H9 (cell line): ENCODE measurements at regions not wholly inside any gene's neighbourhood (a gene's known extent, or its start where the extent isn't known, plus 50 kb on each side); places are given as distances from the start of the nearest gene placed in this dataset.

Experiments used
- DNase-seq: peaks from one replicate; pipeline ENCODE4 v3.0.0-alpha.2; 2017
- H2AFZ ChIP-seq: one replicate; pipeline ENCODE4 v1.6.1; 2013; ENCODE audit warnings: mild to moderate bottlenecking, low read length, control low read depth, moderate library complexity
- H2AK5ac ChIP-seq: 2 replicates; pipeline ENCODE4 v1.6.1; 2013; ENCODE audit warnings: low read length, control low read depth, mixed read lengths; ENCODE audit not compliant: insufficient read length
- H2BK120ac ChIP-seq: one replicate; pipeline ENCODE4 v1.6.1; 2013; ENCODE audit warnings: low read depth, mild to moderate bottlenecking, low read length, control low read depth, inconsistent platforms; ENCODE audit not compliant: poor library complexity, severe bottlenecking
- H2BK12ac ChIP-seq: 2 replicates; pipeline ENCODE4 v1.6.1; 2013; ENCODE audit warnings: low read length, control low read depth, mixed read lengths, low read depth; ENCODE audit not compliant: insufficient read length
- H2BK15ac ChIP-seq: 2 replicates; pipeline ENCODE4 v1.6.1; 2013; ENCODE audit warnings: low read depth, low read length, control low read depth
- H2BK20ac ChIP-seq: one replicate; pipeline ENCODE4 v1.6.1; 2013; ENCODE audit warnings: low read depth, mild to moderate bottlenecking, low read length, control low read depth, inconsistent platforms; ENCODE audit not compliant: poor library complexity, severe bottlenecking
- H2BK5ac ChIP-seq: 2 replicates; pipeline ENCODE4 v1.6.1; 2013; ENCODE audit warnings: low read length, control low read depth, mixed read lengths; ENCODE audit not compliant: insufficient read length
- H3K14ac ChIP-seq: 2 replicates; pipeline ENCODE4 v1.6.1; 2013; ENCODE audit warnings: low read length, control low read depth; ENCODE audit not compliant: insufficient read depth
- H3K18ac ChIP-seq: 2 replicates; pipeline ENCODE4 v1.6.1; 2013; ENCODE audit warnings: low read depth, mild to moderate bottlenecking, mixed read lengths, low read length, control low read depth; ENCODE audit not compliant: insufficient read length
- H3K23ac ChIP-seq: 2 replicates; pipeline ENCODE4 v1.6.1; 2013; ENCODE audit warnings: low read length, control low read depth, mixed read lengths, low read depth; ENCODE audit not compliant: insufficient read length
- H3K23me2 ChIP-seq: 2 replicates; pipeline ENCODE4 v1.6.1; 2013; ENCODE audit warnings: low read depth, mild to moderate bottlenecking, mixed read lengths, low read length, control low read depth; ENCODE audit not compliant: insufficient read length, poor library complexity, severe bottlenecking
- H3K27ac ChIP-seq: 2 replicates; pipeline ENCODE4 v1.5.1; 2013; ENCODE audit warnings: low read length, control low read depth, mixed read lengths, low read depth; ENCODE audit not compliant: insufficient read length
- H3K27me3 ChIP-seq: 2 replicates; pipeline ENCODE4 v1.6.1; 2013; ENCODE audit warnings: low read length, control low read depth, inconsistent platforms; ENCODE audit not compliant: insufficient read depth
- H3K4ac ChIP-seq: 2 replicates; pipeline ENCODE4 v1.6.1; 2013; ENCODE audit warnings: low read depth, mild to moderate bottlenecking, control low read depth, inconsistent platforms, low read length, moderate library complexity
- H3K4me1 ChIP-seq: 2 replicates; pipeline ENCODE4 v1.6.1; 2013; ENCODE audit warnings: low read length, control low read depth, inconsistent platforms; ENCODE audit not compliant: insufficient read depth
- H3K4me2 ChIP-seq: 2 replicates; pipeline ENCODE4 v1.6.1; 2013; ENCODE audit warnings: low read length, control low read depth, mixed read lengths; ENCODE audit not compliant: insufficient read length, insufficient read depth
- H3K56ac ChIP-seq: 2 replicates; pipeline ENCODE4 v1.6.1; 2013; ENCODE audit warnings: low read depth, mild to moderate bottlenecking, mixed read lengths, low read length, control low read depth; ENCODE audit not compliant: insufficient read length
- H3K79me1 ChIP-seq: 2 replicates; pipeline ENCODE4 v1.6.1; 2013; ENCODE audit warnings: low read depth, mild to moderate bottlenecking, moderate library complexity, low read length, control low read depth, inconsistent platforms; ENCODE audit not compliant: insufficient read depth, poor library complexity, severe bottlenecking
- H3K79me2 ChIP-seq: 2 replicates; pipeline ENCODE4 v1.6.1; 2013; ENCODE audit warnings: low read length, control low read depth, inconsistent platforms; ENCODE audit not compliant: insufficient read depth
- H3K9ac ChIP-seq: 2 replicates; pipeline ENCODE4 v1.6.1; 2013; ENCODE audit warnings: low read length, control low read depth, mixed read lengths; ENCODE audit not compliant: insufficient read length; ENCODE audit errors: extremely low read depth
- H3K9me3 ChIP-seq: one replicate; pipeline ENCODE4 v1.6.1; 2013; ENCODE audit warnings: low read depth, low read length, inconsistent platforms; ENCODE audit not compliant: control insufficient read depth
- H3T11ph ChIP-seq: one replicate; pipeline ENCODE4 v1.6.1; 2013; ENCODE audit warnings: mild to moderate bottlenecking, low read length, control low read depth, inconsistent platforms
- H4K20me1 ChIP-seq: one replicate; pipeline ENCODE4 v1.6.1; 2013; ENCODE audit not compliant: control insufficient read depth, insufficient read length, insufficient read depth
- H4K5ac ChIP-seq: 2 replicates; pipeline ENCODE4 v1.6.1; 2013; ENCODE audit warnings: low read depth, mild to moderate bottlenecking, mixed read lengths, low read length, control low read depth; ENCODE audit not compliant: insufficient read length
- H4K8ac ChIP-seq: replicated peaks from 2 replicates; pipeline ENCODE4 v1.6.1; 2013; ENCODE audit warnings: low read length, control low read depth, mixed read lengths, low read depth; ENCODE audit not compliant: insufficient read length
- H4K91ac ChIP-seq: 2 replicates; pipeline ENCODE4 v1.6.1; 2013; ENCODE audit warnings: low read depth, mild to moderate bottlenecking, moderate library complexity, mixed read lengths, low read length, control low read depth; ENCODE audit not compliant: insufficient read length
- H3K27ac Mint-ChIP-seq, 3 experiments: 2 replicates in 2 of 3; 3 replicates in 1 of 3; pipeline ENCODE4 v1.8.0; 2020 to 2021; ENCODE audit warnings: mixed read lengths in 3 of 3, mild to moderate bottlenecking in 1 of 3, moderate library complexity in 1 of 3
- H3K27me3 Mint-ChIP-seq: 2 replicates; pipeline ENCODE4 v1.8.0; 2021; ENCODE audit warnings: low read depth, mild to moderate bottlenecking, moderate library complexity, mixed read lengths
- H3K36me3 Mint-ChIP-seq, 3 experiments: 2 replicates in 2 of 3; 3 replicates in 1 of 3; pipeline ENCODE4 v1.8.0; 2020 to 2021; ENCODE audit warnings: low read depth in 3 of 3, mixed read lengths in 3 of 3; ENCODE audit not compliant: insufficient read depth in 1 of 3
- H3K4me1 Mint-ChIP-seq, 2 experiments: 2 replicates each; pipeline ENCODE4 v1.8.0; 2020; ENCODE audit warnings: mixed read lengths in 2 of 2
- H3K4me3 Mint-ChIP-seq, 2 experiments: 2 replicates in 1 of 2; 3 replicates in 1 of 2; pipeline ENCODE4 v1.8.0; 2020 to 2021; ENCODE audit warnings: mild to moderate bottlenecking in 2 of 2, mixed read lengths in 2 of 2, moderate library complexity in 1 of 2
- H3K9me3 Mint-ChIP-seq, 2 experiments: 2 replicates in 1 of 2; 3 replicates in 1 of 2; pipeline ENCODE4 v1.8.0; 2020; ENCODE audit warnings: mild to moderate bottlenecking in 2 of 2, mixed read lengths in 2 of 2, moderate library complexity in 1 of 2
- CTCF ChIP-seq: fragments of 200-600 bp; sonication (generic); conservative IDR thresholded peaks from 3 replicates; pipeline ENCODE4 v1.8.0; 2021; ENCODE audit warnings: antibody characterized with exemption, mild to moderate bottlenecking
- WGBS: extraction: QIAGEN DNeasy Blood & Tissue Kit; methylation state at CpG from one replicate; pipeline ENCODE4 v1.1.7; 2013; ENCODE audit warnings: missing lambda C conversion rate, low lambda C conversion rate, mixed read lengths; ENCODE audit not compliant: insufficient read length; ENCODE audit errors: extremely low coverage; 5-methylcytosine and 5-hydroxymethylcytosine counted together

DNA sequence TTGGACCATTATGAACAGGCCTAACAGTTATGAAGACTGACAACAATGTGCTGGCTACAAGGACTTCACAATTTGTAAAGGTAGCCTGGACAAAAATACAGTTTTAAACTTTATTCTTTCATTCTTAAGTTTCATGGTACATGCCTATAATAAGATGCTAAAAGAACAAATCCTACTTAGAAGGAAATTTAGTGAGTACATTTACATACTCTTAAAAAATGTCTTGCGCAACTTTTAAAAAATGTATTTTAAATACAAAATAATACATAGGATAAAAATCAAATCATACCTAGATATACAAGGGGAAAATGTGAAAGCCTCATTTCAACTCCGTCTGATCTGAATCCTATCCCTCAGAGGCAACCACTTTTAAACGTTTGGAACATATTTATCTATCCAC lies 200.7 kb upstream of the SPIN4 start:
- no peaks in the 10 kb centered on the region for H3K23me2 ChIP-seq
- H3K79me2 ChIP-seq = no peaks in the 10 kb centered on the region
- H2BK12ac ChIP-seq = no peak overlapping the region
- no peak overlapping the region for H3K4me2 ChIP-seq
- H4K5ac ChIP-seq = no peak overlapping the region
- no peak overlapping the region for H3T11ph ChIP-seq
- H3K4me1 ChIP-seq = no peaks in the 10 kb centered on the region
- peaks cover 6% of the 10 kb centered on the region for H3K9me3 ChIP-seq
- H3K79me1 ChIP-seq = no peaks in the 10 kb centered on the region
- H3K27ac Mint-ChIP-seq = no peak overlapping the region
- no peak overlapping the region for H3K4me3 Mint-ChIP-seq
- H3K27me3 Mint-ChIP-seq = no peaks in the 10 kb centered on the region; the same call in 1 of the 2 replicates
- no peak for DNase-seq
- peaks cover 15 to 28% (median 24%) of the 10 kb centered on the region in 3 experiments for H3K36me3 Mint-ChIP-seq
- H3K9me3 Mint-ChIP-seq = peaks cover 61 to 67% of the 10 kb centered on the region in 2 experiments
- H3K23ac ChIP-seq = no peak overlapping the region
- H2AFZ ChIP-seq = no peak overlapping the region
- no peak overlapping the region for H3K18ac ChIP-seq
- no peaks in the 10 kb centered on the region for H3K27me3 ChIP-seq
- no peak overlapping the region for H3K56ac ChIP-seq
- H3K27ac ChIP-seq = no peak overlapping the region
- no peak overlapping the region for H3K4ac ChIP-seq
- H3K14ac ChIP-seq = no peak overlapping the region
- H4K20me1 ChIP-seq = no peaks in the 10 kb centered on the region
- WGBS = no CpG with 5 or more reads among the region's 3 CpGs
- H2BK5ac ChIP-seq = no peak overlapping the region
- H4K91ac ChIP-seq = no peak overlapping the region
- H4K8ac ChIP-seq = no peak overlapping the region
- H2BK15ac ChIP-seq = no peak overlapping the region
- no peak overlapping the region for H2AK5ac ChIP-seq
- no peak for TF ChIP-seq CTCF
- H2BK120ac ChIP-seq = no peak overlapping the region
- no peaks in the 10 kb centered on the region for H3K4me1 Mint-ChIP-seq
- no peak overlapping the region for H2BK20ac ChIP-seq
- no peak overlapping the region for H3K9ac ChIP-seq
